ENCODE measurements at regions not wholly inside any gene's neighbourhood (a gene's known extent, or its start where the extent isn't known, plus 50 kb on each side); places are given as distances from the start of the nearest gene placed in this dataset.

- TF ChIP-seq POLR2A (IDR thresholded peaks at IDR 0.05) (no peak), CTCF (IDR thresholded peaks at IDR 0.05) (no peak)
Measured at GRCh38 chr11:127950162-127950561, 637.2 kb downstream of the ETS1 start.

All from uterus (tissue), 2 donors.